ENCODE measurements at regions not wholly inside any gene's neighbourhood (a gene's known extent, or its start where the extent isn't known, plus 50 kb on each side); places are given as distances from the start of the nearest gene placed in this dataset.

GRCh38 chr3:61454006-61454585, 107.3 kb upstream of the PTPRG start:
- peak; percentile 7 for DNase-seq (ENCODE audit: low read depth)
- H3K4me3 ChIP-seq (ENCODE audit: control insufficient read depth, low read depth, low read length): no peak overlapping the region
- no peak for TF ChIP-seq CTCF (conservative IDR thresholded peaks at IDR 0.05; ENCODE audit: control insufficient read depth, insufficient read depth, low read depth, low read length)

- peak; percentile 80 for DNase-seq (ENCODE audit: low read depth)
- H3K4me3 ChIP-seq (ENCODE audit: control insufficient read depth, low read depth, low read length): no peak overlapping the region
- TF ChIP-seq CTCF (conservative IDR thresholded peaks at IDR 0.05; ENCODE audit: control insufficient read depth, insufficient read depth, low read depth, low read length): no peak
Observed at GRCh38 chr3:61454801-61455200, 106.6 kb upstream of the PTPRG start.

GRCh38 chr3:61460636-61461035, 100.7 kb upstream of the PTPRG start:
- DNase-seq (ENCODE audit: low read depth): peak; percentile 20
- no peak for TF ChIP-seq CTCF (conservative IDR thresholded peaks at IDR 0.05; ENCODE audit: control insufficient read depth, insufficient read depth, low read depth, low read length)
- no peak overlapping the region for H3K4me3 ChIP-seq (ENCODE audit: control insufficient read depth, low read depth, low read length)

GRCh38 chr3:61463191-61463590, 98.2 kb upstream of the PTPRG start:
- no peak overlapping the region for H3K4me3 ChIP-seq (ENCODE audit: control insufficient read depth, low read depth, low read length)
- TF ChIP-seq CTCF (conservative IDR thresholded peaks at IDR 0.05; ENCODE audit: control insufficient read depth, insufficient read depth, low read depth, low read length): no peak
- no peak for DNase-seq (ENCODE audit: low read depth)

GRCh38 chr3:61464518-61465140, 96.7 kb upstream of the PTPRG start:
- TF ChIP-seq CTCF (conservative IDR thresholded peaks at IDR 0.05; ENCODE audit: control insufficient read depth, insufficient read depth, low read depth, low read length): no peak
- DNase-seq (ENCODE audit: low read depth): no peak
- no peak overlapping the region for H3K4me3 ChIP-seq (ENCODE audit: control insufficient read depth, low read depth, low read length)

GRCh38 chr3:61466357-61466756, 95.0 kb upstream of the PTPRG start:
- TF ChIP-seq CTCF (conservative IDR thresholded peaks at IDR 0.05; ENCODE audit: control insufficient read depth, insufficient read depth, low read depth, low read length): no peak
- DNase-seq (ENCODE audit: low read depth): no peak
- no peak overlapping the region for H3K4me3 ChIP-seq (ENCODE audit: control insufficient read depth, low read depth, low read length)

Data from fibroblast of mammary gland (primary cell).